Type B pancreatic cell (in vitro differentiated cells): ENCODE measurements at regions not wholly inside any gene's neighbourhood (a gene's known extent, or its start where the extent isn't known, plus 50 kb on each side); places are given as distances from the start of the nearest gene placed in this dataset.

ENCODE experiments used
- DNase-seq: peaks from one replicate; pipeline ENCODE4 v3.0.0; 2021; ENCODE audit warnings: mixed read lengths; ENCODE audit not compliant: unreplicated experiment; ENCODE audit errors: extremely low spot score
- H3K27ac Mint-ChIP-seq: 2 replicates; pipeline ENCODE4 v1.8.0; 2021; ENCODE audit warnings: mild to moderate bottlenecking, mixed read lengths
- H3K27me3 Mint-ChIP-seq: 2 replicates; pipeline ENCODE4 v1.8.0; 2021; ENCODE audit warnings: mixed read lengths
- H3K36me3 Mint-ChIP-seq: 2 replicates; pipeline ENCODE4 v1.8.0; 2021; ENCODE audit warnings: mixed read lengths
- H3K4me1 Mint-ChIP-seq: one replicate; pipeline ENCODE4 v1.8.0; 2021; ENCODE audit warnings: mixed read lengths; ENCODE audit not compliant: unreplicated experiment
- H3K4me3 Mint-ChIP-seq: 2 replicates; pipeline ENCODE4 v1.8.0; 2021; ENCODE audit warnings: mild to moderate bottlenecking, mixed read lengths
- H3K9me3 Mint-ChIP-seq: 2 replicates; pipeline ENCODE4 v1.8.0; 2021; ENCODE audit warnings: mixed read lengths
- CTCF ChIP-seq: fragments of 200-600 bp; sonication (generic); conservative IDR thresholded peaks from 2 replicates; pipeline ENCODE4 v1.5.0; 2021; ENCODE audit warnings: antibody characterized with exemption, mild to moderate bottlenecking

DNA sequence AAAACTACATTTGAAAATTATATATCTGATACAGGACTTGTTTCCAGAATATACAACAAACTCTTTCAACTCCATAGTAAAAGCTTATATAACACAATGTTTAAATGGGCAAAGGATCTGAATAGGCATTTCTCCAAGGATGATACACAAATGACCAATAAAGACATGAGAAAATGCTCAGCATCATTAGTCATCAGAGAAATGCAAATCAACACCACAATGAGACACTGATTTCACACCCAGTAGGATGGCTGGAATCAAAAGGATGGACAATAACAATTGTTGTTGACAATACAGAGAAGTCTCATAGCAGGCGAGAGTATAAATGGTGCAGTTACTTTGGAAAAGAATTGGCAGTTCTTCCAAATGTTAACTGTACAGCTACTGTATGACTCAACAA is 394.9 kb downstream of the BCL11B start:
- Mint-ChIP-seq H3K4me3 (no peak overlapping the region), H3K9me3 (peaks cover 19% of the 10 kb centered on the region), H3K4me1 (no peaks in the 10 kb centered on the region), H3K27me3 (no peaks in the 10 kb centered on the region), H3K27ac (no peak overlapping the region), H3K36me3 (no peaks in the 10 kb centered on the region)
- TF ChIP-seq CTCF, result no peak
- DNase-seq, result no peak

DNA sequence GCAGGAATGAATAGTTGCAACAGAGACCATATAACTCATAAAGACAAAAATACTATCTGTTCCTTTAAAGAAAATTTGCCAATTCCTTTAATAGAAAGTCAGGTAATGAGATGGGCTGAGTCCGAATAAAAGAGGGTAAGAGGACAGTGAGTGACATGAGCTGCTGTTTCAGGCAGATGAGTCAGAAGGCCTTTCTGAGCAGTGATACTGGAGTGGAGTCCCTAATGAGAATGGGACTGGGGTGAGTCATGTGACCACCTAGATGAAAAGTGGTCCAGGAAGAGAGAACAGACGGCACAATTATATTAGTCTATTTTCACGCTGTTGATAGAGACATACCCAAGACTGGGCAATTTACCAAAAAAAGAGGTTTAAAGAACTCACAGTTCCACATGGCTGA is 393.7 kb downstream of the BCL11B start:
- H3K27ac Mint-ChIP-seq, result no peak overlapping the region
- no peaks in the 10 kb centered on the region for H3K36me3 Mint-ChIP-seq
- no peaks in the 10 kb centered on the region for H3K27me3 Mint-ChIP-seq
- no peak for DNase-seq
- no peak overlapping the region for H3K4me3 Mint-ChIP-seq
- TF ChIP-seq CTCF, result no peak
- peaks cover 19% of the 10 kb centered on the region for H3K9me3 Mint-ChIP-seq
- H3K4me1 Mint-ChIP-seq, result no peaks in the 10 kb centered on the region

GRCh38 chr14:98886982-98887381 is 385.0 kb downstream of the BCL11B start:
- TF ChIP-seq CTCF, result no peak
- H3K27me3 Mint-ChIP-seq, result no peaks in the 10 kb centered on the region
- no peak overlapping the region for H3K27ac Mint-ChIP-seq
- no peak for DNase-seq
- peaks cover 8% of the 10 kb centered on the region for H3K4me1 Mint-ChIP-seq
- no peak overlapping the region for H3K4me3 Mint-ChIP-seq
- no peaks in the 10 kb centered on the region for H3K36me3 Mint-ChIP-seq
- H3K9me3 Mint-ChIP-seq, result peaks cover 4% of the 10 kb centered on the region

DNA sequence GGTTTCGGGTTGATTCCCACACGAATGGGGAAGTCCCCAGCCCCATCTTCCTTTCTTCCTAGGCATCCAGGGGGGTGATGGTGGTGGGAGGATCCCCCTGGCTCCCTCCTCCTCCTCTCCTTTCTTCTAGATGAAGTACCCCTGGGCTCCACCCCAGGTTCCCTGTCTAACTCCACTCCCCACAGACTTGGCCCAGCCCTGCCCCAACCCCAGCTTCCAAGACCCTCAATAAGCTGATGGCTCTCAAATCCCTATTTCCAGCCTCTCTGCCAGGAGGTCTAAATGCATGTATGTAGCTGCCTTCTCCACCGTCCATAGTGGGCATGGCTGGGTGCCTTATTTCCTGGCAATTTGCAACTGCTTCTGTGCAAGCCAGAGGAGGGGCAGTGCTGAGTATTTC is 383.7 kb downstream of the BCL11B start:
- H3K27ac Mint-ChIP-seq, result no peak overlapping the region
- no peak for DNase-seq
- peaks cover 8% of the 10 kb centered on the region for H3K4me1 Mint-ChIP-seq
- H3K36me3 Mint-ChIP-seq, result no peaks in the 10 kb centered on the region
- no peak for TF ChIP-seq CTCF
- H3K9me3 Mint-ChIP-seq, result peaks cover 4% of the 10 kb centered on the region
- no peaks in the 10 kb centered on the region for H3K27me3 Mint-ChIP-seq
- H3K4me3 Mint-ChIP-seq, result no peak overlapping the region

- Mint-ChIP-seq H3K27me3 (no peaks in the 10 kb centered on the region), H3K9me3 (peaks cover 4% of the 10 kb centered on the region), H3K4me1 (peaks cover 8% of the 10 kb centered on the region), H3K27ac (no peak overlapping the region), H3K36me3 (no peaks in the 10 kb centered on the region), H3K4me3 (no peak overlapping the region)
- TF ChIP-seq CTCF, result no peak
- DNase-seq, result no peak
Measured at GRCh38 chr14:98888927-98889835, 382.8 kb downstream of the BCL11B start.
